G401.6 (cell line): ENCODE measurements at regions not wholly inside any gene's neighbourhood (a gene's known extent, or its start where the extent isn't known, plus 50 kb on each side); places are given as distances from the start of the nearest gene placed in this dataset.

Source experiments
- FAIRE-seq: peaks from 2 replicates; lab custom pipeline; 2012; peaks lifted over from hg19 to GRCh38; lab: Jason Lieb, UNC

DNA sequence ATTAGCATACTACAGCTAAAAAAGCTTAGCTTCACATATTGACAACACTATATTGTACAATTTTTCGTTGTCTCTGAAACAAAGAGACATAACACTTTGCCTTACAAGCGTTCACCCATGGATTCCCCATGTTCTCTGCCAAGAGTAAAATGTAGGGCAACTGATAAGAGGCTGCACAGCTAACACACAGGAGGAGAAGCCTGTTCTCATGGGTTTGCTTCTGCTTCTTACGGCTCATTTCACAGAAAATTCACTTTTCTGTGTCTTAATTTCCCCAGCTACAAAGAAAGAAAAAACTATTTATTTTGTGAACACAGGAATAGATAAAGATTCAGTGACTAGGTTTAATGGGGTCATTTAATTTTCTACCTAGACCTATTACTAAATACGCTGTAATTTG, 182.8 kb upstream of the DLGAP1 start:
- no peak for FAIRE-seq

DNA sequence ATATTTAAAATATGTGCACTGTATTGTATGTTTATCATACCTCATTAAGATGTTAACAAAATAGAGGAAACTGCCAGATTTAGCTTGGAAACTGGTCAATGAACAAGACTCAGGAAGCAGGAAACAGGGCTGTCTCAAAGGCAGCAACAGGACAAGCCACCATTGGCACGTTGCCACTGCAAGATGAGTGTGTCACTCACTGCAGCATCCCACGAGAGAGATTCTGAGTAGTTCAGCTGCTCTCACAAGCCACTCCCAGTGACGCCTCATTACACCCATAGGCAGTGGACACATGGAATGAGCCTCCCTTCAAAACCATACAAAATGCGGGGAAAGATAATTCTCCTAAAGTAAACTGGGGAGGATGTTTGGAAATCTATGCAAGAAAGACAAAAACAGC, 181.9 kb upstream of the DLGAP1 start:
- no peak for FAIRE-seq

DNA sequence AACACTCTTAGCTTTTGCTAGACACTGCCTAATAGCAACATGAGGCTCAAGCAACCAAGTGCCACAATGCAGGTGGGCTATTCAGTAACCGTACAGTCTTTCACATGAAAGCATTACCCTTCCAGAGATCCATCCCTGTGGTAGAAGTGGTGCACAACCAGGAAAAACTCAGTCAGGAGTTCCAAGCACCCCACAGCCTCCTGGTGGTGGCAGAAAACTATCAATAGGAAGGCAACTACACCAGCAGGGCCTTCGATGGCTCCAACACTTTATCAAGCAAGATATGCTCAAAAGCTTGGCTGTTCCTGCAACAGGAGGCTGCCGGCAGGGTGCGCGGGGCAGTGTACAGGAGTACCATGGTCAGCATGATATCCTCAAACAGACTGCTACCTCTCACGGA, 176.1 kb upstream of the DLGAP1 start:
- no peak for FAIRE-seq

DNA sequence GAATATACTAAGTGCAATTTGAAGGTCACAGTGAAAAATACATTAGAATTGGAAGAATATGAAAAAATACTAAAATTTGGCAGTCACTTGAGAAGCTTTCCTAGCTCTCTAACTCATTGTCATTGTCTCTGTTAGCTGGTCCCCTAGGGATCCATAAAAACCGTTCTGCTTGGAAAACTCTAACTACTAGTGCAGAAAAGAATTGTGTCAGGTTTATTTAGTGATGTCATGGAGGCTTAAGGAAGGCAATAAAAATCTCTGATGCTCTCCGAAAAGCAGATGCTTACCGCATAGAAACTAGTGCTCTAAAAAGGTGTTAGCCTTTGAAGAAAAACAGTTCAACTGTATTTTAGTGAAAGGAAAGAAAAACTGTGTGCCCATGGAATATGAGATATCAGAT, 150.1 kb upstream of the DLGAP1 start:
- no peak for FAIRE-seq

DNA sequence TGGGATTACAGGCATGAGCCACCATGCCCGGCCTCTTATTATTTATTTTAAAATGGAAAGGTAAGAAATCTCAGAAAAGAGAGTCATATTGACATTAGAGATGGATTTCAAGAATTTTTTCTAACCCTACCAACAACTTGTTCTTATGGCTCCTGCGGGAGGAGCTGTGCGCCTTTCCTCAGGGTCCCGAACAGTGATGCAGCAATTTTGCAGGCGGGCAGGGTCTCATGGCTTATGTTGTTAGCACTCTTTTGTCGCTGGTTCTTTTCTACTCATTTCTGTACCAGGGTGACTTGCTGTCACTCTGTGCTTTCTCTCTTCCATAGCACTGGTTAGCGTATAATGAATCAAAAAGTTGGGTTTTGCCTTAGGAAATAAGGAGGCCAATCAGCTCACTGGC, 148.8 kb upstream of the DLGAP1 start:
- no peak for FAIRE-seq

DNA sequence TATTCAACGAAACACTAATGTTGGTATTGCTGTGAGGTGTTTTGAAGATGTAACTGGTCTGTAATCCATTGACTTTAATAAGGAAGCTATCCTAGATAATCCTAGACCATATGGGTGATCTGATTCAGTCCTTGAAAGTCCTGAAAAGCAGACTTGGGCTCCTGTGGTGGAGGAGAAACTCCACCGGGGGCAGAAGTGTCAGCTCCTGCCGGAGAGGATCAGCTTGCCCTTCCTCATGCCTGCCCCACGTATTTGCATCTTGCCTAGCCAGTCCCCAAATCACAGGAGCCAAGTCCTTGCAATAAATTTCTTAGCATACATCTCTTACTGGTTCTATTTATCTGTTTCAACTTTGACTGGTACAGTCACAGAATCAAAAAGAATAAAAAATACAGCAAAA, 144.2 kb upstream of the DLGAP1 start:
- no peak for FAIRE-seq

DNA sequence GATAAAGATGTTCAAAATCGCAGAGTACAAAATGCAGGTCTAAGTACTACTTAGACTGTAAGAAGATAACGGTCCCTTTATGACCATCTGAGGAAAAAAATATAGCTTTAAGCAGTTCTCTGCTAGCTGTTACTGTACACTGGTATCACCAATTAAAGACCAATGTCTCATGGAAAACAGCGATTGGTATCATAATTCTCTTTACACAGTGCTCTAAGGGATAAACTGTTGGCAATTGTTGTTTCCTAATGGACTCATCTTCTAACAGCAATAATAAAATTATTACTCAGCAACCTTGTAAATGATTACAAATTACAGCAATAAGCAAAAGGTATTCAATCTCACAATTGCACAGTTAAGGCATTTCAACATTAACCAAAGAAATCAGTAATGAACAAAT, 142.2 kb upstream of the DLGAP1 start:
- FAIRE-seq: no peak

DNA sequence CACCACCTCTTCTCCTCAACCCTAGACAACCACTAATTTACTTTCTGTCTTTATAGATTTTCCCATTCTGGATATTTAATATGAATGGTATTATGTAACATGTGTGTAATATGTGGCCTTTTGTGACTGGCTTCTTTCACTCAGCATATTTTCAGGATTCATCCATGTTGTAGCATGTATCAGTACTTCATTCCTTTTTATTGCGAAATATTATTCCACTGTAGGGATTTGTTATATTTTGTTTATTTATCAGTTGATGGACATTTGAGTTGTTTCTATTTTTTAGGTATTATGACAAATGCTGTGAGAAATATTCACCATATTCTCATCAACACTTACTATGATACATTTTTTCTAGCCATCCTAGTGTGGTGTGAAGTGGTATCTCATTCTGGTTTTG, 138.8 kb upstream of the DLGAP1 start:
- FAIRE-seq: no peak

DNA sequence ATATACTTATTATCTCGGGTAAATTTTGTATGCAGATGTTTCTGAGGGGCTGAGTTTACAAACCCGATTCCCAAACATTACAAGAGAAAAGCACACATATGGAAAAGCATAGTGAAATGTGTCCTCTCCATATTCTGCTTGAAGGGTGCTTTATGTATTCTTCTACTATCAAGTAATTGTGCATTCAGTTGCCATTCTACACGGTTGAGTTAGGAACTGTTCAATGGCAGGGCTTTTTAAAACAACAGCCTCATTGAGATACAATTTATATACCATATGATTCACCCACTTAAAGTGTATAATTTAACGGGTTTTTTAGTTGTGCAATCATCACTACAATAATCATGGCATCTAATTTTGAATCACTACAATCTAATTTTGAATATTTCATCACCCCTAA, 138.4 kb upstream of the DLGAP1 start:
- no peak for FAIRE-seq

DNA sequence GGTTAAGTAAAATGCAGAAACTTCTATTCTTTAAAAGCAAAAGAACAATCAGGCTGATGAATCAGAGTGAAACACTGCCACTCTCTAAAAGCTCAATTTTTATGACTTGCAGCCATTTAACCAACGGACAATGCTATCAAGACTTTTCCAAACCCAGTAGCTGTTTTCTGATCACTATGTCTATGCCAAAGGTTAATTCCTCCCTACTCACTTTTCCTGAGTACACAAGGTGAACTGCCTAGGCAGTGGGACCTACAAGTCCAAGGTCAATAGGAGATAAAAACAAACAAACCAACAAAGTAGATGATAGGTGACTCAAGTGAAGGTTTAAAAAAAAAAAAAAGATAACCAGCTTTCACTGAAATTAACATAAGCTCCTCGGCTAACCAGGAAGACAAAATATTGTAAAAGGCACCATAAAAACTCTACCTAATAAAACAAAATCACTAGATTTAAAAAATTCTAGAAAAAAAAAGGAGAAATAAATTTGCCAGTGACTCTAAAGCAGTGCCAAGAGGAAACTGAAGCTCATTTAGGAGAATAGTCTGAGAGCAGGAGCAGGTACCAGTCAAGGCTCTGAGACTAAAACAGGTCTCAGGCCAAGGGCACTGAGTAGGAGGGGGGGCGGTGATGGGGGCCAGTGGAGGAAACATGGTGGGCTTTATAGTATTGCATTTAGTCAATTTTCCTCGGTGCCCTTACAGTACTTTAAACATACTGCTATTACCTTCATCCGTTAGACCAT, 134.1 kb upstream of the DLGAP1 start:
- FAIRE-seq: no peak

DNA sequence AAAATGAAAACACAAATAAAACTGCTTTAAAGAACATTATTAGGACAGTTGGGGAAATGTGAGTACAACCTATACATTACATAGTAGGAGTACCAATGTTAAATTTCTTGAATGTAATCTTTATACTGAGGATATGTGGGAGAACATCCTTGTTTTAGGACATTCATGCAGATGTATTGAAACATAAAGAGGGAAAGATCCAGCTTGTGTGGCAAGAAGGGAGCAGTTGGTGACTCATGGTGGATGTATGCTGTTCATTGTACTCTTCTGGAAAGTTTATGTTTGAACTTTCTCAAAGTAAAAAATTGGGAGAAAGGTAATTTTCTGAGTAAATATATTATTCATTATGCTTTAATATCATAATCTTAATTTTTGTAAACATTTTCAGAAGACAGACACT, 132.1 kb upstream of the DLGAP1 start:
- no peak for FAIRE-seq

DNA sequence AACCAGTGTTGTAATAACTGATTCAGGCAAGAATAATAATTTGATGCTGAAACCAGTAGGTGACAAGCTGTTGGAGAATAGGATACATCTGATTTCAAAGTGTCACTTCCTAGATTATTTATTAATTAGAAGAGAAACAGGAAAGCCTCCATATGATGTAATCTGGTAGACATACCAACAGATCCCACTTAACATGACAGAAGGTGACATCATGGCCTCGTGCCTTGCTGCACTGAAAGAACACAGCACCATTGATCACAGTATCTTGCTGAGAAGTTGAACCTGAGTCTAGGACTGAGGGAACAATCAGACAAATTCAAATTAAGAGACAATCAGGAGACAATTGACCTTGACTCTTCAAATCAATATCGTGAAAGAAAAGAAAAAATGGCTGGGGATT, 131.6 kb upstream of the DLGAP1 start:
- no peak for FAIRE-seq

DNA sequence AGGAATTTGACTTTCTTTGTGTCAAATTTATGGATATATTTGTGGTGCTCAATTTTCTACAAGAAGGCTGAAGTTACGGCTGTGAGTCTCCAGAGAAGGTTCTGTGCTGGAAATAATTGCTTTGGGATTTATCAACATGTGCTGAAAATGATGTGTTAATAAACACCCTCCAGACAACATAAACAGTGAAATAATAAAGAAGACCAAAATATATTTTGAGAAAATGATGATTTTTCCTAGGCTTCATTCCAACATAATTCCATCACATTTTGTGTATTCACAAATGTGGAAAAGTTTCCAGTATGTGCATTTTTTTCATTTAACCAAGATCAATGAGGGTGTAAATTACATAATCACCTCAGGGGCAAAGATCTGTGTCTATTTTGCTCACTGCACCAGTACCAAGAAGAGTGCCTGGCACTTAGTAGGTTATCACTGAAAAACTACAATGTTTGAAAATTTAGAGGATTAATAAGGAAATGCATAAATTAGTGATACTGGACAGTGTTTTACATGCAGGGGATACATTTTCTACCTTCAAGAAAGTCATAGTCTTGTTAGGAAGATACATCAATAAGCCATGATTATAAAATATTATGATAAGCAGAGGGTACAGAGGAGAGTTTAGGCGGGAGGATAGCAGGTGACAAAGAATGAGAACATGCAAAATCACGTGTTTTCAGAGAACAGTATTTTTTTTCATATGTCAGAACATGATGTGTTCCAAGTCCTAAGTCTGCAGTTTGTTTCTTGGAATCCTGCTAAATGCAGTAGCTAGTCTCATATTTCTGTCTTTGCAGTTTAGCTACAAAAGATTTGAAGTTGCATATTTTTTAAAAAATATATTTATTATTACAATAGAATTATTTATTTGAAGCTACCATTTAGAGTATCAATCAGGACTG, 127.6 kb upstream of the DLGAP1 start:
- FAIRE-seq: no peak

DNA sequence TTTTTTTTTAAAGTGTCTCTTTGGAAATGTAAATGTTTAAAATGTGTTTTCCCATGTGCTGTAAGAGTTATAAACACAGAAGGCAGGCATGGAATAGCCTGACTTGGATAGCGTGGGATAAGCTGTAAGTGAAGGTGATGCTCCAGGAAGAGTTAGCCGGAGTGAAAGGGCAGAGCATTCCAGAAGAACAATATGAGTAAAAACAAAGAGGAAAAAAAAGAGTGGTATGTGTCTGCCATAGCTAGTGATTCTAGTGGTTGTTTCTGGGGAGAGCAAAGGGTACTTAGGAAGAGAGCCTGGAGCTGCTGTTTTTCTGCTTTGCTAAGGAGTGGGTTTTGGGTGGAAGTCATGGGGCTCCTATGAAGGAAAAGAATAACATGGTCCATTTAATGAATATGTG, 126.9 kb upstream of the DLGAP1 start:
- FAIRE-seq: no peak

DNA sequence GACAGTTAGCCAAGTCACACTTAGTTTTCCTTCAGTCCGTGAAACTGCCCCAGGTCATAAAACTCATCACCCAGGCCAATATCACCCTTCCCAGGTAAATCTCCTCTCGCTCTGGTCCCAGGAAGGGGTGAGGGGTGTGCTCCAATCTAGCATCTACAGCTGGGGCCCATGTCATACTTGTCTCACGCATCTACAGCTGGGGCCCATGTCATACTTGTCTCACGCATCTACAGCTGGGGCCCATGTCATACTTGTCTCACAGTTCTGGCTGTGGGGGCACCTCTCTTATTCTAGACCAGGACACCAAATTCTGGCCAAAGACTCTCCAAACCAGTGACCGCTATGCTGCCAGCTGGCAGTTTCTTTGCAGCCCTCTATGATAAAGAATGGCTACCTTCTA, 123.3 kb upstream of the DLGAP1 start:
- no peak for FAIRE-seq

DNA sequence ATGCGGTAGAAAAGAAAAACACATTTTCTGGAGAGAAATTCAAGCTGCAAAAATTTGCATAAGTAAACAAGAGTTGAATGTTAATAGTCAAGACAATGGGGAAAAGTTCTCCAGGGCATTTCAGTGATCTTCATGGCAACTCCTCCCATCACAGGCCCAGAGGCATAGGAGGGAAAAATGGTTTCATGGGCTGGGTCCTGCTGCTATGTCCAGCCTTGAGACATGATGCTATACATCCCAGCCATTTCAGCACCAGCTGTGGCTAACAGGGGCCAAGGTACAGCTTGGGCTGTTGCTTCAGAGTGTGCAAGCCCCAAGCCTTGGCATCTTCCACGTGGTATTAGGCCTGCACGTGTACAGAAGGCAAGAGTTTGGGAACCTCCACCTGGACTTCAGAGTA, 118.6 kb upstream of the DLGAP1 start:
- no peak for FAIRE-seq

DNA sequence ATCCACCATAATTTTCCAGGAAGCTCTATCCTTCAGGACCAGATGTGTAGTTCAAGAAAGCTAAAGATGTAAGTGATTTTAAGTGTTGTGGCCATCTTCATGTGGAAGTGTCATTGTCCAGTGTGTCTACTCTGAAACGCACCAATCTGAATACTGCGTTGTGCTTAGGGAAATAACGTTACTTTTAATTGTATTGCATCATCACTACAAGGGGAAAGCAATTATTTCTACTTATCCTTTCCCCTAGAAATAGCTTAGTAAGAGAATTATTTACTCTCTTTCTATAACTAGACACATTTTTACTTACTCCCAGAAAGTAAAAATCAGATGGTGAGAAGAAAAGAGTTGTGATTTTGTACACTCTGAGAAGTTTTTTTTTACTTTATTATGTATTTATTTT, 102.4 kb upstream of the DLGAP1 start:
- no peak for FAIRE-seq

DNA sequence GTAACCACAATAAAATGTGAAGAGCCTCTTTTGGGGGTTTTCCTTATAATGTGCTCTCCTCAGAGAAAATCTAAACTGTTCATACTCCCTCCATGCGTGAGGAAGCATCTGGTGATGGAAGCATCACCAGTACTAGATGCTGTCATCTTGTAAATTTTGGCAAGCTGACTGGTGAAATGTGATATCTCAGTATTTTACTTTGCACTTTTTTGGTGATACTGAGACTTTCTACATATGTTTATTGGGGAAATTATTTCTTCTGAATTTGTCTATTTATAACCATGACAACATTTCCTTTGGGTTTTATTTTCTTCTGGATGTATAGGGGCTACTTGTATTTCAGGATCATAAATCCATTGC, 95.9 kb upstream of the DLGAP1 start:
- no peak for FAIRE-seq

DNA sequence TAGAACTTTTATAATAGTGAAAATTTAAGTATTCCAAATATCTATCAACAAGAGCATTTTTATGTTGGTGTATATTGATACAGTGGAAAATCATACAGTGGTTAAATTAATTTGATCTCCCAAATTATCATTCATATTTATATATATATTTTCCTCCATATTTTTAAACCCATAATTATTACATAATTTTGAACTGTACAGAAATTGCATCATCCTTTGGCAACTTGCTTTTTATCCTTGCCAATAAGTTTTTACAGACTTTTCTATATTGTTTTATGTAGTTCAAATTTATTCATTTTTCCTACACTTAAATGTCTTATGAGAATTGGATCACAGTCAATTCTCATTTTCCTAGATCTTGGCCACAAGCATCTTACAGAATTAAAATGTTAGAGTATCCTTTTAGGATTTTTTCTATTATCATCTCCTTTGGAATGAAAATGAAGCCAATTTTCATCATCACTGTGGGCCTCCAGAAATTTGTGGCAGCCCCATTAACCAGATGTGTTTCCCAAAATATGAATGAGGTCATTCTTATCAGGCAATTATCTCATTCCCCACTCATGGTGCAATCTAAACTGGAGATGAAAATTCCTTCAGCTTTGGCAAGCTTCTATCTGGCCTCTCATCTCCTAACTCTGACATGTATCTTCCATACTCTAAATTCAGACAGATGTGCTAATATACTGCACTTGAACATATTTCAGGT, 94.2 kb upstream of the DLGAP1 start:
- FAIRE-seq: no peak

DNA sequence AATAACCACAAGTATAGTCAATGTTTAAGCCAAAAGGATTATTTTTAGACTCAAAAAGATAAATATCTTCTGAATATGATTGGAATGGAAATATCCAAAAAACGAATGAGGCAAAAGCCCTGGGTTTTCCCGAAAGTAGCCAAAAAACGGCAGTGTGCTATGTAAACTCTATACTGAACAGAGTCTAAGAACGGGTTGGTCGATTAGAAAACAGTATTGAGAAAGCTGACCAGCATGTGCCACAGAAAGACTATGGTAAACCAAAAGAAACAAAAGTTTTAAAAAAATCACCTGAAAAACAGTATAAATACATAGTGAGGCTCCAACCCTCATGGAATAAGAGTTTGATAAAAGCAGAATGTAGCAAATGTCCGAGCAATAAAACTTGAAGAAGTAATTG, 92.0 kb upstream of the DLGAP1 start:
- no peak for FAIRE-seq

DNA sequence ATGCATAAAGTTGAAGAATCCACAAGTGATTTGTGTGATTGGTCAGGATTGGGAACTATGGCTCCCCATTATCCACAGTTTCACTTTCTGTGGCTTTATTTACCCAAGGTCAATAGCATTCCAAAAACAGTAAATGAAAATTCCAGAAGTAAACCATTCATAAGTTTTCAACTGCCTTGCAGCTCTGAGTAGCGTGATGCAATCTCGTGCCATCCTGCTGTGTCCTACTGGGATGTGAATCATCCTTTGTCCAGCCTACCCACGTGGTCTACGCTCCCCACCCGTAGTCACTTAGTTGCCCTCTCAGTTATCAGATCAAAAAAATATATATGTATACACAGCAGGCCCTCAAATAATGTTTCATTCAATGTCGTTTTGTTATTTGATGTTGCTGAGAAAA, 89.0 kb upstream of the DLGAP1 start:
- no peak for FAIRE-seq

DNA sequence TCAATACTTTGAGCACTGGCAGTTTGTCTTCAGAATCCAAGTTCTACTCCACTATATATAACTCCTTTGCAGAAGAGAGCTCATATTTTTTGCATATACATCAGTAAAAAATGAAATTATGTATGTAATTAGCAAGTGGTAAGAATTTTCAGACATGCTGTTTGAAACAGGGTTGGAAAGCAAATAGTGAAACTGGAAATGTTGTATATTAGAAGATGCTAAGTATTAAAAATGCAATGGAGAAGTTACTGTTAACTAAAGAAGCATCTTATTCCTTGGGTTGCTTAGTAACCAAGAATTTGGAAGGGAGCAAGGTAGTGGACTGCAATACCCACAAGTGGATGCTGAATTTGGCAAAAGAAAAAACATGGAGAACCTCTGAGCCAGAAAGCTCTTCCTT, 88.6 kb upstream of the DLGAP1 start:
- FAIRE-seq: no peak

DNA sequence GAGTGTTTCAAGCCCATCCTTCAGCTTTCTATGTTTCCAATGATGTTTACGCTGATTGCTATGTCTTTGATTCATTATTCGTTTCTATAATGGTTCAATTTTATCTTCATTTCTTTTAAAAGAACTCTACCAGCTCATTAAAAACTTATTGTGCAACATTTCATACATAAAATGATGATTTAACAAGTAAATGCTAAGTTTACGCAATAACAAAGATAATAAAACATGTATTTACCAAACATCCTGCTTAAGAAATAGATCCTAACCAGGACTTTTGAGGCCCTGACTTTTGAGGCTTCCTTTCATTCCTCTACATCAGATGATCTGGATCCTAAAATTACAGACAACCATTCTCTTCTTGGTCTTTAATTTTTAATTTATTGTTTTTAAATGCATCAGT, 86.5 kb upstream of the DLGAP1 start:
- FAIRE-seq: no peak
